ENCODE measurements at regions not wholly inside any gene's neighbourhood (a gene's known extent, or its start where the extent isn't known, plus 50 kb on each side); places are given as distances from the start of the nearest gene placed in this dataset.

DNA sequence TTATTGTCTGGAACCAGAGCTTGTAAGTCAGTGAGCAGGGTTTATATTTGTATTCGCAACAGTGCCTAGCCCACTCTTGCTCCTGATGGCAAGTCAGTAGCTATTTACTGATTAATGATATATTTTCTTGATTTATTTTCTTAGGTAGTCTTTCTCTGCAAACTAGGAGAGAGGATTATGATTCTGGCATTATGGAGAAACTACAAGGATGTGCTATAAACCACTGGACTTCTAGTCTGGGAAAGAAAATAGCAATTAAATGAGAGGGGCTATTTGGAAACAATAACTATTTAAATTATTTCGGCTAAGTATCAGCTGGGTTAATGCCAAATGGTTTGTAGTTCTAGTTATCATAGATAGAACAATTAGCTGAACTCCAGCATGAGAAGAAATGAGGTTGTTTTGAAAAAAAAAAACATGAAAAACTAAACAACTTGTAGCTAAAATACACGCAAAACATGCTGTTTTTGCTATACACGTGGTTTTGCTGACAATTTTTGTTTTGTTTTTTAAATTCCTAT, 304.9 kb upstream of the TCF21 start:
- 79 to 81% methylated on average over 4 of the region's 4 CpGs for WGBS, 2 donors (ENCODE audit: low coverage in 1 of 2)
- Histone ChIP-seq H3K9me3 (no peaks in the 10 kb centered on the region), H3K36me3 (no peaks in the 10 kb centered on the region), H3K4me1 (no peaks in the 10 kb centered on the region), H3K27me3 (no peaks in the 10 kb centered on the region), H3K27ac (no peak overlapping the region), H3K4me3 (no peak overlapping the region)
- TF ChIP-seq POLR2AphosphoS5 (IDR thresholded peaks at IDR 0.05), result no peak
- no peak for TF ChIP-seq POLR2A (IDR thresholded peaks at IDR 0.05)
- TF ChIP-seq EP300 (IDR thresholded peaks at IDR 0.05), result no peak
- no peak for TF ChIP-seq CTCF (IDR thresholded peaks at IDR 0.05)
- ATAC-seq, result no peak

DNA sequence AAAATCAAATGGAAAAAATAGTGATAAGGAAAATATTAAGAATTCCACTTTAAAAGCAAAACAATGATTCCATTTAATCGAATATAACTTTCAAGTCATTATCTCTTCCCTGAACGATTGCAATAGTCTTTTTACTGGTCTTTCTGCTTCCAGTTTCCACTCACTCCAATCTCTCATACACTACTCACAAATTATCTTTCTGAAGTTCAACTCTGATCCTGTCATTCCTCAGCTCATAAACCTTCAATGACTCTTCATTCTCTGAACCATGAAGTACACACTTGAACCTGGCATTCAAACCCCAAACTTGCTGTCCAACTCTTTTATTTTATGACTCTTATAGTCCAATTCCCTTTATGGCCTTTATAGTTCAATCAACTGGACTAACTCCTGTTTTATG, 304.1 kb upstream of the TCF21 start:
- TF ChIP-seq CTCF (IDR thresholded peaks at IDR 0.05), result no peak
- TF ChIP-seq POLR2AphosphoS5 (IDR thresholded peaks at IDR 0.05), result no peak
- TF ChIP-seq POLR2A (IDR thresholded peaks at IDR 0.05), result no peak
- TF ChIP-seq EP300 (IDR thresholded peaks at IDR 0.05), result no peak
- Histone ChIP-seq H3K4me1 (no peaks in the 10 kb centered on the region), H3K9me3 (no peaks in the 10 kb centered on the region)

DNA sequence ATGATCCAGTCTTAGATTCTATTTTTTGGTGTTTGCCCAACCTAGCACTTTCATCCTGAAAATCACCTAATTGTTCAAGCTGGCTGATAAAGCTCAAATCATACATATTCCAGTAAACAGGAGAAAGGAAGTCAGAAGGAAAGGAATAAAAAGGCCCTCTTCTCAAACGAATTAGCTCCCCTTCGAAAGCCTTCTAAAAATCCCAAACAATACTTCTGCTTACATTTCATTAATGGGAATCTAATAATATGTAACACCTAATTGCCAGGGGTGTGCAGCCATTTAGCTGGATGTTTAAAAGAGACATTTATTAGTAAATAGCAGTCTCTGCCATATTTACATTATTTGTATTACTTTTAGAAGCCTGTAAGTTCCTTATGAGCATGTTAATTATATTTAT, 302.9 kb upstream of the TCF21 start:
- H3K9me3 ChIP-seq, result no peaks in the 10 kb centered on the region
- no peak overlapping the region for H3K27ac ChIP-seq
- WGBS, 2 donors (ENCODE audit: low coverage in 1 of 2), result 73 to 75% methylated on average over 2 of the region's 2 CpGs
- H3K4me1 ChIP-seq, result no peaks in the 10 kb centered on the region
- no peak for TF ChIP-seq POLR2AphosphoS5 (IDR thresholded peaks at IDR 0.05)
- H3K36me3 ChIP-seq, result no peaks in the 10 kb centered on the region
- no peak overlapping the region for H3K4me3 ChIP-seq
- ATAC-seq, result no peak
- no peaks in the 10 kb centered on the region for H3K27me3 ChIP-seq

More for the DNA sequence above, 304.1 kb upstream of the TCF21 start:
- no peak overlapping the region for H3K4me3 ChIP-seq
- H3K27me3 ChIP-seq, result no peaks in the 10 kb centered on the region
- ATAC-seq, result no peak
- 36 to 81% methylated on average over 2 of the region's 2 CpGs for WGBS, 2 donors (ENCODE audit: low coverage in 1 of 2)
- no peak overlapping the region for H3K27ac ChIP-seq
- no peaks in the 10 kb centered on the region for H3K36me3 ChIP-seq

GRCh38 chr6:133587546-133588160, 301.3 kb upstream of the TCF21 start:
- Histone ChIP-seq H3K4me3 (no peak overlapping the region), H3K36me3 (no peaks in the 10 kb centered on the region), H3K4me1 (no peaks in the 10 kb centered on the region), H3K9me3 (no peaks in the 10 kb centered on the region), H3K27me3 (no peaks in the 10 kb centered on the region), H3K27ac (no peak overlapping the region)
- no peak for ATAC-seq
- TF ChIP-seq POLR2AphosphoS5 (IDR thresholded peaks at IDR 0.05) (no peak), CTCF (IDR thresholded peaks at IDR 0.05) (no peak), EP300 (IDR thresholded peaks at IDR 0.05) (no peak), POLR2A (IDR thresholded peaks at IDR 0.05) (no peak)
- WGBS, 2 donors (ENCODE audit: low coverage in 1 of 2), result 51 to 52% methylated on average over 2 of the region's 2 CpGs

- no peaks in the 10 kb centered on the region for H3K9me3 ChIP-seq
- no peaks in the 10 kb centered on the region for H3K36me3 ChIP-seq
- H3K27me3 ChIP-seq, result no peaks in the 10 kb centered on the region
- ATAC-seq, result no peak
- H3K4me1 ChIP-seq, result peaks cover 0 to 4% (median 0%) of the 10 kb centered on the region in 3 donors
- TF ChIP-seq EP300 (IDR thresholded peaks at IDR 0.05) (no peak), POLR2A (IDR thresholded peaks at IDR 0.05) (no peak), POLR2AphosphoS5 (IDR thresholded peaks at IDR 0.05) (no peak), CTCF (IDR thresholded peaks at IDR 0.05) (no peak)
- WGBS, 2 donors (ENCODE audit: low coverage in 1 of 2), result 75 to 78% methylated on average over 5 of the region's 5 CpGs
- no peak overlapping the region for H3K4me3 ChIP-seq
- no peak overlapping the region for H3K27ac ChIP-seq
Observed at GRCh38 chr6:133590196-133590595, 298.7 kb upstream of the TCF21 start.

All from gastroesophageal sphincter (tissue), 4 donors.